ENCODE measurements at regions not wholly inside any gene's neighbourhood (a gene's known extent, or its start where the extent isn't known, plus 50 kb on each side); places are given as distances from the start of the nearest gene placed in this dataset.

- H3K27me3 ChIP-seq (replicated peaks; ENCODE audit: insufficient read depth): no peaks in the 10 kb centered on the region
- H3K9me3 ChIP-seq: no peaks in the 10 kb centered on the region
- TF ChIP-seq, protein P1, sequence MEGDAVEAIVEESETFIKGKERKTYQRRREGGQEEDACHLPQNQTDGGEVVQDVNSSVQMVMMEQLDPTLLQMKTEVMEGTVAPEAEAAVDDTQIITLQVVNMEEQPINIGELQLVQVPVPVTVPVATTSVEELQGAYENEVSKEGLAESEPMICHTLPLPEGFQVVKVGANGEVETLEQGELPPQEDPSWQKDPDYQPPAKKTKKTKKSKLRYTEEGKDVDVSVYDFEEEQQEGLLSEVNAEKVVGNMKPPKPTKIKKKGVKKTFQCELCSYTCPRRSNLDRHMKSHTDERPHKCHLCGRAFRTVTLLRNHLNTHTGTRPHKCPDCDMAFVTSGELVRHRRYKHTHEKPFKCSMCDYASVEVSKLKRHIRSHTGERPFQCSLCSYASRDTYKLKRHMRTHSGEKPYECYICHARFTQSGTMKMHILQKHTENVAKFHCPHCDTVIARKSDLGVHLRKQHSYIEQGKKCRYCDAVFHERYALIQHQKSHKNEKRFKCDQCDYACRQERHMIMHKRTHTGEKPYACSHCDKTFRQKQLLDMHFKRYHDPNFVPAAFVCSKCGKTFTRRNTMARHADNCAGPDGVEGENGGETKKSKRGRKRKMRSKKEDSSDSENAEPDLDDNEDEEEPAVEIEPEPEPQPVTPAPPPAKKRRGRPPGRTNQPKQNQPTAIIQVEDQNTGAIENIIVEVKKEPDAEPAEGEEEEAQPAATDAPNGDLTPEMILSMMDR (IDR thresholded peaks at IDR 0.05): no peak
- no peaks in the 10 kb centered on the region for H3K4me1 ChIP-seq (ENCODE audit: control insufficient read depth in 1 of 2, low read depth in 2 of 2)
- H3K36me3 ChIP-seq: no peaks in the 10 kb centered on the region
- no peak overlapping the region for H3K27ac ChIP-seq
- no peak overlapping the region for H3K4me3 ChIP-seq
- no peak for DNase-seq (ENCODE audit: low spot score)
- ATAC-seq (ENCODE audit: insufficient number of reproducible peaks, low FRiP score, low read depth): no peak
These were observed 300.9 kb upstream of the MTPN start for GRCh38 chr7:136278057-136278456.

DNA sequence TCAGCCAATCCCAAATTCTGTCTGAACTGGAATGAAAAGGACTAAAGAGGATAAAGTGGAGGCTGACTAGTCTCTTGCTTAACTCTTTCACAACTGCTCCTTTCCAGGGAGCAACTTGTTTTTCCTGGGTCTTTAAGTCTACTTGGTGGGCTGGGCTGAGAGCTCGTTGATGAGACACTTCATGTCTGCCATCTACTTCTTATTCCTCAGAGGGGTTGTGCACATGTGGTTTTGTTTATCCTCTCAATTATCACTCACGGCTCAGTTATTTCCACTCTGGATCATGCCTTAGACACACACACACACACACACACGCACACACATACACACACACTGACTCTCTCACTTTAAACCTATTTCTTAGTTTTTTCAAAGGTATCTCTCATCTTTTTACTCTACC lies 298.6 kb upstream of the MTPN start:
- no peaks in the 10 kb centered on the region for H3K4me1 ChIP-seq (ENCODE audit: control insufficient read depth in 1 of 2, low read depth in 2 of 2)
- ATAC-seq (ENCODE audit: insufficient number of reproducible peaks, low FRiP score, low read depth) (no peak), DNase-seq (ENCODE audit: low spot score) (no peak)
- H3K4me3 ChIP-seq: no peak overlapping the region
- no peaks in the 10 kb centered on the region for H3K9me3 ChIP-seq
- H3K27me3 ChIP-seq (replicated peaks; ENCODE audit: insufficient read depth): no peaks in the 10 kb centered on the region
- no peaks in the 10 kb centered on the region for H3K36me3 ChIP-seq
- TF ChIP-seq, protein P1 (IDR thresholded peaks at IDR 0.05): no peak
- H3K27ac ChIP-seq: no peak overlapping the region

DNA sequence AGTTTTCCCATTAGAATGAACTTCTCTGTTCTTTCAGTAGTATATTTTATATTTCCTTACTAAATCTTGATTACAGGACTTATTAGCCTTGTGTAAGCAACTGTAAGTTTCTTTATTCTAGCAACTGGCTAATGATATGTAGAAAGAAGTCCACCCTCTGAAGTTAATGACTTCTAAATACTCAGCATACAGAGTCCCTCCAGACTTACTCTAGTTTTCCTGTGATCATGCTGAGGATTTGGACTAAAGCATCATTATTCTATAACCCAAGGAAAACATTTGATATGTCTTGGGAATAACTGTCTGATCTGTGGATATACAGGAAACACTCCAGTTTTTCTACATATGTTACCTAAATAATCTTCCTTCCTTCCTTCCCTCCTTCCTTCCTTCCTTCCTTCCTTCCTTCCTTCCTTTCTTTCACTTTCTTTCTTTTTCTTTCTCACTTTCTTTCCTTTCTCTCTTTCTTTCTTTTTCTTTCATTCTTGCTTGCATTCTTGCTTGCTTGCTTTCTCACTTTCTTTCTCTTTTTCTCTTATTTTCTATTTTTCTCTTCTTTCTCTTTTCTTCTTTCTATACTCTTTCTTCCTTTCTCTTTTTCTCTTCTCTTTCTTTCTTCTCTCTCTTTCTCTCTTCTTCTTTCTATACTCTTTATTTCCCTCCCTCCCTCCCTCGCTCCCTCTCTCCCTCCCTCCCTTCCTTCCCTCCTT lies 297.6 kb upstream of the MTPN start:
- no peak for DNase-seq (ENCODE audit: low spot score)
- no peaks in the 10 kb centered on the region for H3K36me3 ChIP-seq
- ATAC-seq (ENCODE audit: insufficient number of reproducible peaks, low FRiP score, low read depth): no peak
- no peak overlapping the region for H3K4me3 ChIP-seq
- H3K4me1 ChIP-seq (ENCODE audit: control insufficient read depth in 1 of 2, low read depth in 2 of 2): no peaks in the 10 kb centered on the region
- H3K27me3 ChIP-seq (replicated peaks; ENCODE audit: insufficient read depth): no peaks in the 10 kb centered on the region
- no peaks in the 10 kb centered on the region for H3K9me3 ChIP-seq
- H3K27ac ChIP-seq: no peak overlapping the region
- TF ChIP-seq, protein P1 (IDR thresholded peaks at IDR 0.05): no peak

- TF ChIP-seq, protein P1 (IDR thresholded peaks at IDR 0.05): no peak
- H3K27me3 ChIP-seq (replicated peaks; ENCODE audit: insufficient read depth): no peaks in the 10 kb centered on the region
- H3K36me3 ChIP-seq: no peaks in the 10 kb centered on the region
- DNase-seq (ENCODE audit: low spot score) (no peak), ATAC-seq (ENCODE audit: insufficient number of reproducible peaks, low FRiP score, low read depth) (no peak)
- no peak overlapping the region for H3K4me3 ChIP-seq
- H3K4me1 ChIP-seq (ENCODE audit: control insufficient read depth in 1 of 2, low read depth in 2 of 2): no peaks in the 10 kb centered on the region
- no peaks in the 10 kb centered on the region for H3K9me3 ChIP-seq
- no peak overlapping the region for H3K27ac ChIP-seq
These were observed 295.8 kb upstream of the MTPN start for GRCh38 chr7:136272934-136273333.

DNA sequence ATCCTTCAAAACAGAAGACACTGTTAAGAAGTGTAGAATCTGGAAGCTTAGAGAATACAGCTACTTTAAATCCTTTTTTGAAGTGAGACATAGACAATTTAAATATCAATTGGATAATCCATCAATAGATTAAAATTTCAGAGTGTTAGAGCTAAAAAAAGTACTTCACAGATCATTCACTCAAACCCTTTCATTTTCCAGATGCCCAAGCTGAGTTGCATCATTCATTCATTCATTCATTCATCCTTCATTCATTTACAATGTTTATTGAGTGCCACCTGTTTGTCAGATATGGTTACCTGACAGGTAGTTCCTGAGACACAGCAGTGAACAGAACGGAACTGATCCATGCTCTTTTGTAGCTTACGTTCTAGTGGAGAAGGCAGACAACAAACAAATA lies 290.7 kb upstream of the MTPN start:
- Histone ChIP-seq H3K9me3 (peaks cover 6% of the 10 kb centered on the region), H3K4me3 (no peak overlapping the region), H3K4me1 (ENCODE audit: control insufficient read depth in 1 of 2, low read depth in 2 of 2) (no peaks in the 10 kb centered on the region), H3K27ac (no peak overlapping the region), H3K27me3 (replicated peaks; ENCODE audit: insufficient read depth) (no peaks in the 10 kb centered on the region), H3K36me3 (no peaks in the 10 kb centered on the region)
- ATAC-seq (ENCODE audit: insufficient number of reproducible peaks, low FRiP score, low read depth): no peak
- DNase-seq (ENCODE audit: low spot score): no peak
- TF ChIP-seq, protein P1 (IDR thresholded peaks at IDR 0.05): no peak
